ENCODE measurements at regions not wholly inside any gene's neighbourhood (a gene's known extent, or its start where the extent isn't known, plus 50 kb on each side); places are given as distances from the start of the nearest gene placed in this dataset.

DNA sequence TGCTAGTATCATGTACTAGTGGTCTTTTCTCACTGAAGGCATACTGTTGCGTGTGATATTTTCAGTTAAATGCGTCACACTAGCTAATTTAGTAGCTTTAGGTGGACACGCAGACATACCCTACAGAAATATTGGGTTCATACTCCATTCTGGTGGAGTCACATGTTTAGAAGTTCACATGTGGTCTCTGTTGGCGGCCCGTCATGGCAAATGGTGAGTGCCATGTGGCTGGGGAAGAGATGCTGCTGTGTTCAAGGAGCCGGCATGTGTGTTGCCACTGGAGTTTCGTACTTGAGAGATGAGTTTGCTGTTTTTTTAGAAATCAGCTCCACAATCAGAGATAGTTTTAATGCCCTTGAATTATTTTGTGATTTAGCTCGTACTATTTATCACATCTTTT, 454.6 kb downstream of the PCNX1 start:
- DNase-seq = no peak

- no peak for DNase-seq
These were observed 455.0 kb downstream of the PCNX1 start for GRCh38 chr14:71362282-71362681.

DNA sequence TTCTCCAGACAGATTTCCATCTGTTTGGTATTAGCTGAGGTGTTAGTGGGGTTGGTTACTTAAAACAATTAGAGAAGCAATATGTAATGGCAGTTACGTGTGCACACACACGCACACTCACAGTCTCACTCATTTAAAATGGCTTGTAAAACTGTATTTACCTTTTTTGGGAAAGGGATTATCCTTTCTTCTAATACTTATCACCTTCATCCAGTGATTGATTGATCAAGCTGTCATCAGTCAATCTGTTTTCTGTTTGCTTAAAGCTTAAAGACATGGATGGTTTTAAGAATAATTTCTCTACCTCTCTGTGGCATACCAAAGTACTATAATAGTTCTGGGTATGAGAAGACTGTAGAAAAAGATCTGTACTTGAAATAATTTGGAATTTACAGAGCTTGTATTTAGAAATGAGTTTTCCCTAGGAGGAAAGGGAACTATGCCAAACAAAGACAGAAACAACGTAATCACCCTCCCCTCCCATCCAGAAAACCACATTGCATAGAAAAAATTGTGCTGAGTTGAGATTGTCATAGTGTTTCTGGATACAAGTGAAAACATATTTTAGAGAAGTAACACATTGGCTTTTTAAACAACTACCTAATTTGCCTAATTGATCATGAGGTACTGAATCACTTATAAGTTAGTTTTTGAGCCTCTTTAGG, 455.8 kb downstream of the PCNX1 start:
- peak; percentile 65 to 78 for DNase-seq

DNA sequence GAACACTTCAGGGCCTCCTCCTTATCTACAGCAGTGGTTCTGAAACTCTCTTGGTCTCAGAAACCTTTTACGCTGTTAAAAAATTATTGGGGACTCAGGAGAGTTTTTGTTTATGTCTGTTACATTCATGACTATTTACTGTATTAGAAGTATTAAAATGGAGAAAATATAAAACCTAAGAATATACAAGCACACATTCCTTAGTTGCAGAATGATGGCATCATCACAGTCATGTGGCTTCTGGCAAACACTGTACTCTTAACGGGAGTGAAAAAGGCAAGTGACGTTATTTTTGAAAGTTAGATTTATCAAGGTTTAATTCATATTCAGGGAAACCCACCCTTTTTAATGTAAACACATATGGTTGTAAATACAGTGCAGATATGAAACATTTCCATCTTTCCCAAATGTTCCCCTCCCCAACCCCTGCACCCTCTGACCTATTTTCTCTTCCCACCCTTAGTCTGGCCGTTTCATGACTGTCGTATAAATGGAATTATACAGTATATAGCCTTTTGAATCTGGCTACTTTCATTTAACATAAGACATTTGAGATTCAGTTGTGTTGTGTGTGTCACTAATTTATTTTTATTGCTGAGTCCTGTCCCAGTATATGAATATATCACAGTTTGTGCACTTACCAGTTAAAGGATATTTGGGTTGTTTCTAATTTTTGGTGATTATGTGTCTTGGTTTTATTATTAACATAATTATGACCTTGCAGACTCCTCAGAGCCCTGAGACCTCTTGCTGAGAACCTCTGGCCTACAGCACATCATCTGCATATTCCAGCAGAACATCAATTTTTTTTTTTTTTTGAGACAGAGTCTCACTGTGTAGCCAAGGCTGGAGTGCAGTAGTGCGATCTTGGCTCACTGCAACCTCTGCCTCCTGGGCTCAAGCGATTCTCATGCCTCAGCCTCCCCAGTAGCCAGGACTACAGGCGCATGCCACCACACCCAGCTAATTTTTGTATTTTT, 457.0 kb downstream of the PCNX1 start:
- peak; percentile 45 to 52 for DNase-seq

DNA sequence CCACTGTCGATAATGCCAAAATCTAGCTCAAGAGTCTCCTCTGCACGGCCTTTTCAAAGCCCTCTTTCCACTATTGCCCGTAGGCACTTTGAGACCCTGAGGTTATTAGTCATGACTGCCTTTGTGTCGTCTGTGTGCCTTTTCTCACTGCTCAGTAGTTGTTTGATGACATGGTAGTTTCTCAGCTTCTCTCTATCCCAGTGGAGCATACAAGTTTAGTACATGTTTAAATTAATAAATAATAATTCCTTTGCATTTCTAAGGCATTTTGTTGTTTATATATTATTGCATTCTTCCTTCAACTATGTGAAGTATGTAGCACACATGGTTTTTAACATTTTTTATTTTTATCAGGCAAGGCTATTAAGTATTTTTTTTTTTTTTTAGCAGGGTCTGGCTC, 458.1 kb downstream of the PCNX1 start:
- no peak for DNase-seq

- no peak for DNase-seq
These were observed 459.6 kb downstream of the PCNX1 start for GRCh38 chr14:71366861-71367260.

GRCh38 chr14:71371711-71372396, 464.6 kb downstream of the PCNX1 start:
- DNase-seq = no peak

- no peak for DNase-seq
These were observed 465.2 kb downstream of the PCNX1 start for GRCh38 chr14:71372411-71372838.

DNA sequence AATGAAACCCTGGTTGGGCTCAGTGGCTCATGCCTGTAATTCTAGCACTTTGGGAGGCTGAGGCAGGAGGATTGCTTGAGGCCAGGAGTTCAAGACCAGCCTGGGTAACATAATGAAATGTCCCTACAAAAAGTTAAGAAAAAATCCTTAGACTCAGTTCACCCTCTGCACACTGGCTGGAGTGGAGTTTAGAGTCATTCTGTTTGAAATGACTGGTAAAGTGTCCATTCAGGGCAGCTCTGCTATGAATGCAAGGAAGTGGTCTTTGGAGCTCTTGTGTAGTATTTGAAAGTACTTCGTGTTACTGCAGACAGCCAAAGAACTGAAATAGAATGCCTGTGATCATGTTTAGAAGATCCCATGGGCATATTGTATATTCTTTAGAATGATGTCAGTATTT, 466.5 kb downstream of the PCNX1 start:
- DNase-seq = no peak

DNA sequence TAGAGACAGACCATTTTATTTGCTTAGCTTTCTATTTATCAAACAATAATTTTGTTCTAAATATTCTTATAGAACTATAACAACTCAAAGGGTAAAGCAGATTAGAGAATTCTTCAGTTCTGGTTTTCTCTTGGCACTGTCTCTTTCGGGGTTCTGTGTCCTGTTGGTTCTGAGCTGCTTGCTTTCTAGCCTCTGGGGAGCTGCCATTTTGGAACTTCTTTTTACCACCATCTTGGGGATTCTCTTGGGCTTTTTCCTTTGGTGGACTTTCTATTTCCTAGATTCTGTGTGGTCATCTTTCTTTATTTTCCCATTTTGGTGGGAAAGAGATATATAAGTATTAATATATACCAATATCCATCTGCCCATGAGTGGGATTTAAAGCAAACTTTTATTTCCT, 467.7 kb downstream of the PCNX1 start:
- no peak for DNase-seq

DNA sequence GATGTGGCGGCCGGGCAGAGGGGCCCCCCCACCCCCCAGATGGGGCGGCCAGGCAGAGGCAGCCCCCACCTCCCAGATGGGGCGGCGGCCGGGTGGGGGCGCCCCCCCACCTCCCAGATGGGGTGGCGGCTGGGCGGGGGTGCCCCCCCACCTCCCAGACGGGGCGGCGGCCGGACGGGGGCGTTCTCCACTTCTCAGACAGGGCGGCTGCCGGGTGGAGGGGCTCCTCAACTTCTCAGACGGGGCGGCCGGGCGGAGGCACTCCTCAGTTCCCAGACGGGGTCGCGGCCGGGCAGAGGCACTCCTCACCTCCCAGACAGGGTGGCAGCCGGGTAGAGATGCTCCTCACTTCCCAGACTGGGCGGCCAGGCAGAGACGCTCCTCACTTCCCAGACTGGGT, 469.8 kb downstream of the PCNX1 start:
- DNase-seq = no peak

DNA sequence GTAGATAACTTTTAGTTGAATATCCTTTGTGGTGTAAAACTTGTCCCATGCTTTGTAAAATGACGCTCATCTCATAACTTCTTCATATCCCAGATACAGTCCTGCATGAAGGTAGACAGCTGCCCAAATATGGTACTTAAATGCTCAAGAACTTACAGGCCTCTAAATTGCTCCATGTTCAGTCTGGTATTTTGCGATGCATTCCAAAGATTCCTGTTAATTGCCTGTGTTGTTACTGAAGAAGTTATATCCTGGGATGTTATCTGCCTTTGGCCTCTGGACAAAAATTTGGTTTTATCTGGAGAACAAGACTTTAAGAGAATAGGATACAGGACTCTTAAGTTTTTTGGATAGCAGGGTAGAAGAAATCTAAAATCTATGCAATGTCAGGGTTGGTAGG, 473.0 kb downstream of the PCNX1 start:
- DNase-seq = no peak

GRCh38 chr14:71381814-71382213, 474.6 kb downstream of the PCNX1 start:
- DNase-seq = no peak

DNA sequence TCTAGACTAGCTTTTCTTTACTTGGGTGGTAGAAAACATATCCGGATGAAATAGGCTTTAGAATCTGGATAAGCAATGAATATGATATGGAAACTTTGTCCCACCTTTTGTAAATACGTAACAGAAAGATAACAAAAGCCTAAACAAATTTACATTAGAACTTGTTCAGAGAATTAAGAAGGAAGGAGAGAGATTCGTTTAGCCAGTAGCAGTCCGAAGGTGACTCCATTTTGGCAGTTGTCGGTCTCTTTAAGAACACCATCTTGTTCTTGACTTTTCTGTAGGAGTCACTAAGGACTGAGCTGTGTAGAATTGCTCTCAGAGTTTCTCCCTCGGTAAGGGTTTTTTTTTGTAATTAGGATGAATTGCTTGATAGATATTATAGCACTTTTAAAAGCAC, 475.1 kb downstream of the PCNX1 start:
- DNase-seq = no peak

DNA sequence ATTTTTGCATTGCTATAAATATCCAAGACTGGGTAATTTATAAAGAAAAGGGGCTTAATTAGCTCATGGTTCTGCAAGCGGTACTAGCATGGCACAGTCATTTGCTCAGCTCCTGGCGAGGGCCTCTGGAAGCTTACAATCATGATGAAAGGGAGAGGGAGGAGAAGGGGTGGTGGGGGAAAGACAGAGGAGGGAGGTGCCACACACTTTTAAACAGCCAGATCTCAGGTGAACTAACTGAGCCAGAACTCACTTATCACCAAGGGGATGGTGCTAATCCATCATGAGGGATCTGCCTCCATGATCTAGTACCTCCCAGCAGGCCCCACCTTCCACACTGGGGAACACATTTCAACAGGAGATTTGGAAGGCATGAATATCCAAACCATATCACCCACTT, 476.3 kb downstream of the PCNX1 start:
- DNase-seq = no peak

DNA sequence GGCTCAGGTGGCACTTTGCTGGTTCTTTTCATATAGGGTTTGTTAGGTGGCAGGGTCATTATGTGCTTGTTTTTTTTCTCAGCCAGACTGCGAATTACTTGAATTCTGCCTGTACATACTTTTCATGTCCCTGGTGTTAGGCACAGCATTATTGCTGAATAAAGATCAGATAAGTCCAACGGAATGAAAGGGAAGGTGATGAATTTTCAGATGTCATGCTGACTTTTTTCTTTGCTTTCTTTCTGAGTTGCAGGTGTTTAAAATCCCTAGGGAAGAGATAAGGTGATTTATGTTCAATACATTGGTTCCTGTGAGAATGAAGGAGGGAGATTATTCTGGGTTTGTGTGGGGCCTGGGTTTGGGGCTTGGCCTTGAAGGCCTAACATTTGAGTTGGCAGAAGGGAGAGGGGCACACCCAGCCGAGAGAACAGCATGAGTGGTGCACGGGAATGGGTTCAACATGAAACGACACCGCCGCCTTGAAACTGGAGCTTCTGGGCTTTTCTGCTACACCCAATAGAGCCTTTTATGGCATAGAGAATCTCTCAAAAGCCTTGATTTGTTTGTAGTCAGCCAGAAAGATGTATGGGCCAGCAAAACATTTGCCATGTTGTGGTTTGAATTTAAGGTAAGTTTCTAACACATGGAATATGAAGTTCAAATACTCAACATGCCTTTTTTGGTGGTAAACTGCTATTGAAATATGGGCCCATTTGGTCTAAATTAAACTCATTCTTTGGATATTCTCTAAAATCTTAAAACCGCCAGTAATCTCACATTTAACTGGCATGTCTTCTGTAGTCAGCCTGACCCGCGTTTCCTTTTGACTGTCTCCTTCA, 477.0 kb downstream of the PCNX1 start:
- DNase-seq = no peak

DNA sequence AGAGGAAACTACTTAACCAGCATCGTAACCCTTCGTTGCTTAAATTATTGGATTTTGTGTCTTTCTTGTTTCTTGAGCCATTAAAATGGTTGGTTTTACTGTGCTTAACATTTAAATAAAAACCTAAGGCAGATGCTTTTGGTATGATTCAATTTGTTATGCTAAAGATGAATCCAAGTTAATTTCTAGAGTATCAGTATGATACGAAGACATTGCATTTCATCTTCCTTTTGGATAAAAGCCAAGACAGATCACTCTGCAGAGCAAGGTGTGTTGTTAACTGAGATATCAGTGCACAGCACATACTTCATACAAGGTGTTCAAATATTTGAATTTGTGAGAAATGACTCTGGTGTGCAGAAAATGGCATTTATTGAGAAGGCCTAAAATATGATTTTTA, 480.5 kb downstream of the PCNX1 start:
- DNase-seq = no peak

- no peak for DNase-seq
These were observed 481.1 kb downstream of the PCNX1 start for GRCh38 chr14:71388336-71388735.

DNA sequence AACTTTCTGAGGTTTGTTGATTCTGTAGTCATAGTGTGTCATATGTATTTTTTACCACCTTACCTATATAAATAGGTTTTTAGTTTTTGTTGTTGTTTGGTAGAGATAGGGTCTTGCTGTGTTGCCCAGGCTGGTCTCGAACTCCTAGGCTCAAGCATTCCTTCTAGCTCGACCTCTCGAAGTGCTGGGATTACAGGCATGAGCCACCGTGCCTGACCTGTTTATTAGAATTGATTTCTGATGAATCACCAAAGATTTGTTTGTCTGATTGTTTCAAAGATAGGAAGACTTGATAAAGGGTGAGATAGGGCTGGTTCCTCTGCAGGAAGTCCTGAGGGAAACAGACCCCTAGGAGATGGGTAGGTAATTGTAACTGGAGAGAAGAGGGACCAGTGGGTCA, 481.6 kb downstream of the PCNX1 start:
- no peak for DNase-seq

DNA sequence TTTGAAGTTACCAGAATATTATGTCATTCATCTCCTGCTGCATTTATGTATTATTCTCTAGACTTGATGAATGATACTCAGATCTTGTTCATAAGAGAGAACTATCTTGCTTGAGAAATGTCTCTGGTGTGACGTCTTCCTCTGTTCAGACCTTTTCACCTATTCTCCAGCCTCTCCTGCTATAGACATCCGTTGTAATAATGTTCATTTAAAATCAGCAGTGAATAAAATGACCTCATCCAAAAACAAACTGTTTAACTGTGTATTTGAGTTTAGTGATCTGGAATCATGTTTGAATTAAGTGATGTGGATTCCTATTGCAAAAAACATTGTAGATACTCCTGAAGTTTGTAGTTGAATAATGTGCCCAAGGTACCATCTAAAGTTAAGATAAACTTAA, 487.1 kb downstream of the PCNX1 start:
- no peak for DNase-seq

DNA sequence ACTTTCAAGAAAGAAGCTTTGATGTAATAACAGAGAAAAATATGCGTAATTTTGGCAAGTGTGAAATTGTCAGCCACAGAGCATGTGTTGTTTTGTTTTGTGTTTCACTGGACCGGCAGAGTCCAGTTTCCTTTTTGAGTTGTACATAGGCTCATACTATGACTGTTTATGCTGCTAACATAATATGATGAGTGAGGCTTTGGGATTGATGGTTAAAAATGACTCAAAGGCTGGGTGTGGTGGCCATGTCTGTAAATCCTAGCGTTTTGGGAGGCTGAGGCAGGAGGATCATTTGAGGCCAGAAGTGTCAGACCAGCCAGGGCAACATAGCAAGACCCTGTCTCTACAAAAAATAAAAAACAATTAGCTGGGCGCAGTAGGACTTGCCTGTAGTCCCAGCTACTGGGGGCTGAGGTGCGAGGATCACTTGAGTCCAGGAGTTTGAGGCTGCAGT, 487.9 kb downstream of the PCNX1 start:
- DNase-seq = no peak

GRCh38 chr14:71395636-71396035, 488.4 kb downstream of the PCNX1 start:
- DNase-seq = no peak

Data from right lung (tissue), 2 donors.